Mammary epithelial cell (primary cell): ENCODE measurements at regions not wholly inside any gene's neighbourhood (a gene's known extent, or its start where the extent isn't known, plus 50 kb on each side); places are given as distances from the start of the nearest gene placed in this dataset.

Source experiments
- EZH2 ChIP-seq: IDR thresholded peaks from 2 replicates; pipeline ENCODE4 v1.6.1; 2012; ENCODE audit warnings: low read length, inconsistent platforms, borderline replicate concordance
- TF ChIP-seq, protein P1 (sequence below), 2 donors: IDR thresholded peaks in 1 of 2; conservative IDR thresholded peaks in 1 of 2; 2 replicates each; pipeline ENCODE4 v1.5.1; 2011 to 2012; ENCODE audit warnings: inconsistent platforms in 2 of 2, low read length in 2 of 2, mild to moderate bottlenecking in 2 of 2, control low read depth in 1 of 2, low read depth in 1 of 2; ENCODE audit not compliant: insufficient read depth in 1 of 2; ENCODE audit errors: extremely low read depth in 1 of 2

DNA sequence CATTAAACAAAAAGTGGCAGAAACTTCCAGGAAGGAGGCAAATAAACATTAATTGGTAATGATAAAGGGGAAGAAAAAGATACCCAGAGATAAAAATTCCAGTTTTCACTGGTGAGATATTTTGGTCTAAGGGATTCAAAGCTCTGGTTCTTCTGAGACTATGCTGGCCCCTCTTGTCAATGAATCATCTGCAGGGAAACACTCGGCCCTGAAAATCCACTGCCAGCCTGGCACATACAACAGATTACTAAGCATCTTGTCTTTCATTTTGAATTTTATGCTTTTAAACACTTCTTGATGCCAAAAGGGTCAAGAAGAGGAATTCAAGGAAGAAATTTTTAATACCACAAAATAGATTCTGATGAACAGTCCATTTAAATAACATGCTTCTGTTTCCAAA, 1603.8 kb upstream of the ZEB2 start:
- TF ChIP-seq EZH2, result no peak
- TF ChIP-seq, protein P1, sequence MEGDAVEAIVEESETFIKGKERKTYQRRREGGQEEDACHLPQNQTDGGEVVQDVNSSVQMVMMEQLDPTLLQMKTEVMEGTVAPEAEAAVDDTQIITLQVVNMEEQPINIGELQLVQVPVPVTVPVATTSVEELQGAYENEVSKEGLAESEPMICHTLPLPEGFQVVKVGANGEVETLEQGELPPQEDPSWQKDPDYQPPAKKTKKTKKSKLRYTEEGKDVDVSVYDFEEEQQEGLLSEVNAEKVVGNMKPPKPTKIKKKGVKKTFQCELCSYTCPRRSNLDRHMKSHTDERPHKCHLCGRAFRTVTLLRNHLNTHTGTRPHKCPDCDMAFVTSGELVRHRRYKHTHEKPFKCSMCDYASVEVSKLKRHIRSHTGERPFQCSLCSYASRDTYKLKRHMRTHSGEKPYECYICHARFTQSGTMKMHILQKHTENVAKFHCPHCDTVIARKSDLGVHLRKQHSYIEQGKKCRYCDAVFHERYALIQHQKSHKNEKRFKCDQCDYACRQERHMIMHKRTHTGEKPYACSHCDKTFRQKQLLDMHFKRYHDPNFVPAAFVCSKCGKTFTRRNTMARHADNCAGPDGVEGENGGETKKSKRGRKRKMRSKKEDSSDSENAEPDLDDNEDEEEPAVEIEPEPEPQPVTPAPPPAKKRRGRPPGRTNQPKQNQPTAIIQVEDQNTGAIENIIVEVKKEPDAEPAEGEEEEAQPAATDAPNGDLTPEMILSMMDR (conservative IDR thresholded peaks at IDR 0.05 in 1 of 2, IDR thresholded peaks at IDR 0.05 in 1 of 2; ENCODE audit: extremely low read depth in 1 of 2, insufficient read depth in 1 of 2, low read depth in 1 of 2, low read length in 2 of 2), result no peak
